Eye (tissue), 1 donor: ENCODE measurements at regions not wholly inside any gene's neighbourhood (a gene's known extent, or its start where the extent isn't known, plus 50 kb on each side); places are given as distances from the start of the nearest gene placed in this dataset.
"Not testable (repeated sequence)": the region's sequence is repeated elsewhere in the genome, so short reads cannot be mapped to it uniquely, and the experiment has no call there.

Source experiments
- DNase-seq: peaks from one replicate; pipeline ENCODE4 v3.0.0-alpha.2; 2015

DNA sequence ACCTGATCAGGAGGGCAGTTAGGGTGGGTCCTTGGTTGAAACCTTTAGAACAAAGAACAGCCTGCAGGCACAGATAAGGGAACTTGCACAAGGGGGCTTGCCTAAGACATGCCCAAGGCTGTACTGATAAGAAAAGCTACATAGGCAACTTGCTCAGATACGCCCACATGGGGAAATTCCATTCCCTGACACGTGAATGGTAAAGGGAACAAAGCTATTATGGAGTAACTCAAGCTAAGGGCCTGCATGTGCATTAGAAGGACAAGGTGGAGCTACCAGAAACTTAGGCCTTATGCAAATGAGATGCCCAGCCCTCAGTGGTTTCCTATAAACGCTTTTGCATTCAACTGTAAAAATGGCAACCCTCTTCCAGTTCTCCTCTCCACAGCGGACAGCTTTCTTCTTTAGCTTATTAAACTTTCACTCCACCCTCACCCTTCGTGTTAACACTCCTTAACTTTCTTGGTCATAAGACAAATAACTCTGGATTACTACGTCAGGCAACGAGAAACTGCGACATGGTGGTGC is 1192.1 kb upstream of the CELF2 start:
- DNase-seq, result no peak

DNA sequence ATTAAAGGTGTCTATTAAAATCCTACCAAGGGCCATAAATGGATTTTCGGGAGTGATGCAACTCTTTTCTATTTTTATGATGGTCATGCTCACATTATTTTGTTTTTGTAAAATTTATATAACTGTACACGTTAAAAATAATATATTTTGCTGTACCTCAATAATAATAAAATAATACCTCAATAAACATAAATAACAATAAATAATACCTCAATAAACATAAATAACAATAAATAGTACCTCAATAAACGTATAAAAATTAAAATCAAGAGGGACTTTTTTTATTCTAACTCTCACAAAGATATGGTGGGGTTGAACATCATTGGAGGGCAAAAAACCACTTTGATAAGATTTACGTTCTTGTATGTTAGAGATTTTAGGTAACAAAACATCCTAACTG is 1189.6 kb upstream of the CELF2 start:
- DNase-seq, result no peak

DNA sequence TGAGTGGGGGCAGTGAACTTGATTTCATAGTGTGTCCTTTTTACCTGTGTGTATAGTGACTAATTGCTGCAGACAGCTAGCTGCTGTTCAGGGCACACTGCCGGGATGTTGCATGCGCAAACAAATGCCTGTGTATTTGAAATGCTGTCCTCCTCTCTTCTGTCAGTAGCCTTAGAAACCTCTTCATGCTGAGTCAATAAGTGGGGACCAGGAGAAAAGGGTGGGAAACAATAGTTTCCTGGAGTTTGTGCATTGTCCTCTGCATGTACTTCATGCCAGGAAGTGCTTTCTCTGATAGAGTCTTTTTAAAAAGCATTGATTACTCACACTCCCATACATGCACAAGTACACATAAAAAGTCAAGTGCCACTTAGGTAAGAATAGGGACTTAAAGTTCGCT is 1183.7 kb upstream of the CELF2 start:
- DNase-seq, result no peak

DNA sequence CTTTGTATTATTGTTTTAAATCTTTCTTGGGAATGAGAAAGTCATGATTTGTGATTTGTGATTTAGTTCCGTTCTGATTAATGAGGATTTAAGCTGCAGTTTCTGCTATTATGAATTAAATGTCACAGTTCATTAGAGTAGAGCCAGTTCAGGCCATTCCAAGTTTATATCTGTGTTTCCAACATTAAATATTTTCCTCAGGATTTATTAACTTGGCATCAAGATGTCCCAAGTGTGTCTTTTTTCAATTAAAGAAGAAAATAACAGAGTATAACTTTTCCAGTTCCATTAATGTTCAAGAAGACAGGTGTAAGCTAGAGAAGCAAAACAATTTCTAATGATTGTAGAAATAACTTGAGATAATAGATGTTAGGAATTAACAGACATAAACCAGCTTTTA is 1183.2 kb upstream of the CELF2 start:
- no peak for DNase-seq

DNA sequence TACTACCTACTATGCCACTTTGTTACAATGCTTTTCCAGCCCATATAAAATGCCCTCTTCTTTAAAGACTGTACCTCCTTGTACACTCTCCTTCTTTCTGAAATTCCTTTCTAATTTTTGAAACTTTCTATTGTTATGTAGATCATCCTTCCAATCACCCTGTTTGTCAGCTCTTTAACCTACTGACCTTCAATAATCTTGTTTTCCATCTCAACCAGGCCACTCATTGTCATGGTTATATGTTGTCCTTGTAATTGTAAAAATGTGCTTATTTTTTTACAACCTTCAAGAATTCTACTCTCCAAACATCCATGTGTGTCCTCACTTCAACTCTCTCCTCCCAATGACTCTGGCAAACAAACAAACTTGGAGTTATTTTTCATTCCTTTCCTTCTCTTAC is 1172.6 kb upstream of the CELF2 start:
- no peak for DNase-seq

DNA sequence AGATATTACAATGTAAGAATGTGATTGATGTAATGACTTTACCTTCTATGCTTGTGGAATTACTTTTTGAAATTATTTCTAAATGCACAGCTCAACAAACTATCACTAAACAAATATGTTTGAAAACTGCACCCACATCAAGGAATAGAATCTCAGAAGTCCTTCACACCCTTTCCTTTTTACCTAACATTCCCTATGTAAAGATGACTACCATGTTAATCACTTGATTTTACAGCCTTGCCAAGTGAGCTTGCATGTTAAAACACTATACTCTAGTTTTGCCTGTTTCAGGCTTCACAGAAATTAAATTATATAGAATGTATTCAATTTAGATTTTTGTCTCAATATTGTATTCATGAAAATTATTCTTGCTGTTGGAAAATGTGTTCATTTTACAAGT is 1169.4 kb upstream of the CELF2 start:
- DNase-seq, result no peak

DNA sequence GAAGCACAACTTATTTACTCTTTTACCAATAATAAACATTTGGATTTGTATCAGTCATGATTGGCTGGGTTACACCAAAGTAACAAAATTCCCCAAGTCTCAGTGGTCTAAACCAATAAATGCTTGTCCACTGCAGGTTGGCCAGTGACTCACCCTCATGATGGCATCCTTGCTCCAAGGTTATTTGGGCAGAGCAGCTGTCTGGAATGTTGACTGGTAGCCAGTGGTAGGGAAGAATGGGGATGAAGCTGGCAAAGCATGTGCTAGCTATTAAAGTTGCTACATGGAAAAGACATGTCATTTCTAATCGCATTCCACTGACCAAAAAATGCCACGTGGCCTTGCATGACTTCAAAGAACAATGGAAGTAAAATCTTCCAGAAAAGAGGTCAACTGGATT is 1168.7 kb upstream of the CELF2 start:
- DNase-seq, result no peak

DNA sequence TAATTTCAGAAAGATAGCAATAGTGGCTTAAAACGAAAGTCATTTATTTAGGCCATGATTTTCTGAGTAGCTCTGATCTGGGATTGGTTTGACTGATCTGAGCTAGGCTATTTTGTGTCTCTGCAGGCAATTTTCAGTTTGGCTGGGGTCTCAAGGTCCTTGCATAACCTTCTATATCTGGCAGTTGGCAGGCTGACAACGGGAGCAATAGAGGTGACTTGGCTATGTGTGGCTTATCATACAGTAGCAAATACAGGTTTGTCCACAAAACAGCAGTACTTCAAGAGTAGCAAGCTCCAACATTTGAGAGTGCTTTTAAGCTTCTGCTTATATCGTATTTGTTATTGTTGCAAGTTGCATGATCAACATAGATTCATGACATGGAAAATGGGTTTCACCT is 1167.3 kb upstream of the CELF2 start:
- no peak for DNase-seq

DNA sequence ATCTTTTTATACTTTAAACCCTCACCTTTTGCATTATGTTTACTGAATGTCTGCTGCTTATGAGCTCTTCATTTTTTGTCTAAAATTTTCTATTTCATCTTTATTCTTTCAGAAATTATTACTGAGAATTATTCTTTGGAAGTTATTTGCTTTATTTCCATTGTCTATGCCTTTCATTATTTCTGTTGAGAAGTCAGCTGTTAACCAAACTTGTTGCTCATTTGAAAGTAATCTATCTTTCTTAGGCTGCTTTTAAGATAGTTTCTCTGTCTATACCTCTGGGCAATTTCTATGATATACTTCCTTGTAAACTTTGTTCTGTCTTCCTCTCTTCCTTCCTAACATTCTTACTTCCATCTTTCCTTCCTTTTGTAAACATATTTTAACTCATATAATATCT is 1165.9 kb upstream of the CELF2 start:
- no peak for DNase-seq

DNA sequence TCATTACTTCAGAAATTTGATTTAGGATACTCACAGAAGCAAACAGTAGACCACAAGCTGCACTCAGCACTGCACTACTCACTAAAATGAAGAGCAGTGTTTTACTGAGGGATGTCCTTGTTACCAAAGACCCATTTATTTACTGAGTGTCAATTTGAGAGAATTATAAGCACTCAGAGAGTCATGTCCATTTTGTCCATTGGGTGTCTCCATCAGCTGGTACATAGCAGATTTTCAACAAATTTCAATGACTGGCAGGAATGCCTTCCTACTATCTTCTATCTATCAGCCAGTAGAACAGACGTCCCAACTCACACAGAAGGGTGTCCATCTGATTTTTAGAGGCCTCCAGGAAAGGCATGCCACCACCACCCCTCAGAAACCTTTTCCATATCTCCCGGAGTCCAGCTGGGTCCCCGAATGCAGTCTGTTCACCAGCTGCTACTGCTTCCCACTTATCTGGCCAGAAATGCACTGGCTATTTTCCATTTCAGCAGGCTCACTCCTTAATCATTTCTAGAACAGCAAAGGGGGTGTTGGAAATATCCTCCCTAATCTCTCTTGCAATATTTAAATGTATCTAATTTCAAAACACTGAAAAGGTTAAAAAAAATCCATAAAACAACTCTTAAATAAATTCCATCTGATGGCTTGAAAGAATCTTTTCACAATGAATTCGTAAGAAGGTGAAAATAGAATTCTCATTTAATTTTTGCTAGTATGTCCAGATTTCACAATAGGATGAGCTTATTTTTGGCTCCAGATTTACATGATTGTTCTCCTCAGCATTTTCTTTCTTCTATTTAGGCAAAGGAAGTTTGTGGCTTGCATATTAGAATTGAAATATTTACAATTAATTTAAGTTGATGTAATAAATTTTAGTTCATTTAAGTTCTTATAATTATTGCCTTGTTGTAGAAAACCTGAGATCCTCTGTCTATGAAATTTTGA is 1164.0 kb upstream of the CELF2 start:
- peak; percentile 11 for DNase-seq

DNA sequence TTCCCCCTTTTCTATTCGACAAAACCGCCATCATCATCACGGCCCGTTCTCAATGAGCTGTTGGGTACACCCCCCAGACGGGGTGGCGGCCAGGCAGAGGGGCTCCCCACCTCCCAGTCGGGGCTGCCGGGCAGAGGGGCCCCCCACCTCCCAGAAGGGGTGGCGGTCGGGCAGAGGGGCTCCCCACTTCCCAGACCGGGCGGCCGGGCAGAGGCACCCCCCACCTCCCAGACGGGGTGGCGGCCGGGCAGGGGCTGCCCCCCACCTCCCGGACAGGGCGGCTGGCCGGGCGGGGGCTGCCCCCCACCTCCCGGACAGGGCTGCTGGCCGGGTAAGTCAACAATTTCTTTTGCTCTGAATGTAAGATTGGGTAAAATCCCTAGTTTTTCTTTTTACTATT is 1162.2 kb upstream of the CELF2 start:
- DNase-seq, result not testable (repeated sequence)

DNA sequence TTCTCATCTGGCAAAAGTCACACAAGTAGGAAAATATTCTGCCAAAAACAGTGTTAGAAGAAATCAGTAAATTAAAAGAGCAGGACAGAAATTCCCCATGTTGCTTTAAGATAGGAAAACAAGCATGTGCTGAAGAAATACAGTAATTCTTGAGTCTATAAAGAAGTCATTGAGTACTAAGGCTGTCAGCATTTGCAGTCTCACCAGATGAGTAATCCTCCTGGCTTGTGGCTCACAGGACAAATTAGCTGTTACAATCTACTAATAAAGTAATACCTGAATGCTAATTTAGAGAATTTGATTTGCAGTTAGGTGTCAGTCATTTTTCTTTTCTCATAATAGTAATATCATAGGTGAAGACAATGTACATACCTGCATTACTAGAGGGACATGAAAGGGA is 1158.9 kb upstream of the CELF2 start:
- DNase-seq, result no peak

DNA sequence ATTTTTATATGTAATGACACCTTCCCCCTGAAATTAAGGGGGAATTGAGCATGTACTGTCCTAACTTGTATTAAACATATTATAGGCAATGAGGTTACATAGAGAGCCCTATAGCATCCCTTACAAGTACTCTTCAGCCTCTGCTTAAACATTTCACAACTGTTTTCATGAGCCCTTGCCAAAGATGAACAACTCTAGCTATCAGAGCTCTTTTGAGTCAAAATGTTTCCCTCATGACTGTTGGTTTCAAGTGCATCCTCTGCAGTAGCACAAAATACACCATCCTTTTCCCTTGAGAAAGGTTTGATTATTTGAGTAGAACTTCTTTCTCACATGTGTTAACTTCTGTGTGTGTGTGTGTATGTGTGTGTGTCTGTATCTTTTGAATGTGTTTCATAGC is 1157.6 kb upstream of the CELF2 start:
- DNase-seq, result no peak

DNA sequence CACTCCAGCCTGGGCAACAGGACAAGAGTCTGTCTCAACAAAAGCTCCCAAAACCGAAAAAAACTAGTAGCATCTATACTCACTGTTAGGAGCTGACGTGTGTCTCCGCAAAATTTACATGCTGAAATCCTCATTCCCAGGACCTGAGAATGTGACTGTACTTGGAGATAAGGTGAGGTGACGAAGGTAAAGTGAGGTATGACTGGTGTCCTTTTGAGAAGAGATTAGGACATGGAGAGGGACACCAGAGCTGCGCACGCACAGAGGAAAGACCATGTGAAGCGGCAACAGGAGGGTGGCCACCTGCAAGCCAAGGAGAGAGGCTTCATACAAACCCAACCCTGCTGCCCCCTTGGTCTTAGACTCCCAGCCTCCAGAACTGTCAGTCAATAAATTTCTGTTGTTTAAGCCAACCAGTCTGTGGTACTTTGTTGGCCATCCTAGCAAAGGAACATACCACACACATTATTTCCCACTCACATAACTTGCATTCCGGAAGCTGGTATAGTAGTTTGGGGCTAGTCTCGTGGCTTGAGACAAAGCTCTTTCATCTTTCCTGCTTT is 1154.0 kb upstream of the CELF2 start:
- DNase-seq, result no peak

DNA sequence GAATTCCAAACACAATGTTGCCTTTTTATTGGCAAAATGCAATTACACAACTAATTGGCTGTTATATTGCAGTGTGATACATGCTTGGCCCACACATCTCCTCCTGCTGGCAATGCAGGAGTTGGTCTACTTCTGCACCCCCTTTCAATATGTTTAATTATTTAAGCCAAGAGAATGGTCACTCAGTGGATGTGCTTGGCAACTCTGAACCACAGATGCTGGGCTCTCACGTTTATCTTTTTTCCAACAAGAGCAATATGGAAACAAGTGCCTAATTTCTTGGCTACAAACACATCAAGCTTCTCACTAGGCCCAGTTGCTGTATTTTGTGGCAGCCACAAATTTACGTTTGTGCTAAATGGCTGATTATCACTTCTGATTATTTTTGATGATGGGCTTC is 1149.2 kb upstream of the CELF2 start:
- DNase-seq, result no peak

DNA sequence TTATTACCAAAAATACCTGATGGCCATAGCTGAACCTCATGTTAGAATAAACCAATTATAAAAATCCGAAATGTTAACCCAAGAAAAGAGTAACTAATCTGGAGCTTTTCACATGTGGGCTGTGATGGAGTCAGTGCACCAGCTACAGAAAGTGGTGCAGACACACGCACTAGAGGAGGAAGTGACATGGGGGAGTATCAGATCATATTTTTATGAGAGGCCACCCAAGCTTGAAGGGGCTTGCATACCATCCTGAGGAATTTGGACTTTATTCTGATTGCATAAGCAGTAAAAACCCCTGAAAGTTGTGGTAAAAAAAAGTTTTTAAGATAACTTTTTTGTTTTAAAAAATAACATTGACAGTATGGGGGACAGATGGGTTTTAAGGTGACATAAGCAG is 1148.5 kb upstream of the CELF2 start:
- DNase-seq, result no peak

DNA sequence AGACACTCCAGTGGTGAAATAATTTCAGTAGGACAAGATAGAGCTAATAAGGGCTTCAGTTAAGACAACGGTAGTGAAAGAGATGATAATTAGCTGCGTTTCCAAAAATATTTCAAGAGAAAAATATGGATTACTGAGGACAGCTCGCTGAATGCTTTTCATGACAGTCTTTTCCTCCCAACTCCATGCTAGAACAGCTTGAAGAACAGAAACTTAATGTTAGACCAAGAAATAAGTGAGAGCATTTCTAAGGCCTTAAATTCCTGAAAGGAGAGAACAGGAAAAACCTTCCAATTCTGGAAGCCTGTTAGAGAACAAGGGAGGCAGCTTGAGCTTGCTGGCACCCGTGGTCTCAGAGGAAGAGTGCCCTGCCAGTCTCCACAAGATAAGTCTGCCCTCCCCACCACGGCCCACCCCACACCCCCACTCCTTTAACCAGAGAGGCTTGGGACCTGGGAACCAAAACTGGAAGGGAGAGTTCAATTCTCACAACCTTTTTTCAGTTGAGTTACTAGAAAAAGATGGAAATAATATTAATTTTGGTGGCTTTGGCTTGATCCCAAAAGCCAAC is 1148.0 kb upstream of the CELF2 start:
- DNase-seq, result no peak

DNA sequence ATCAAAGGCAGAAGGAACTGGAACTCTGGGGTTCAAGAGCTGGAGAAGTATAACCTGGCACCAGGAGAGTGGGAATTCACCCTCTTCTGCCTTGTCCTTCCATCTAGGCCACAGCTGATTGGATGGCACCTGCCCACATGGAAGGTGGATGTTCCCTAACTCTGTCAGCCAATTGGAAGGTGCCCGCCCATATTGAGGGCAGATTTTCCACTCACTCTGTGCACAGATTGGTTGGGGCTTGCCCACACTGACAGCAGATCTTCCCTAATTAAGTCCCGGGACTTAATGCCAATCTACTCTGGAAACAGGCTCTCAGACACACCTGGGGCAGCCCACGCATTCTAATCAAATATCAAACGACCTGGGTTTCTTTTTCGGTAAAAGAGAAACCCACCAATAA is 1142.3 kb upstream of the CELF2 start:
- no peak for DNase-seq

DNA sequence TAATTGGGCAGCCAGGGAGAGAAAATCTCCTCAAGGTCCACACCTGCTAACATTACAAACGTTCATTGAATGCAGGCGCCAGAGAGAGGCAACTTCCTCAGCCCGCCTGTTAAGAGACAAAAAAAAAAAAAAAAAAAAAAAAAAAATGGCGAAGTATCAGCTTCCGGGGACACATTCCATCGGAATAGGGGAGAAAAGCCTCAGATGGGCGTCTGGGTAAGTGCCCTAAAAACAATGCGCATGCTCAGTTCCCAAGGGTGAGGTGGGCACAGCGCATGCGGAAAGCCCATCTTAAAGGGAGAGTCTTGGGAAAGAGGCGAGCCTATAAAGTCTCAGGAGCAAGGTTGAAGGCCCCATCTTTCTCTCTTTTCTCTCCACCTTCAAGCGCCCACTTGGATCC is 1139.7 kb upstream of the CELF2 start:
- no peak for DNase-seq

DNA sequence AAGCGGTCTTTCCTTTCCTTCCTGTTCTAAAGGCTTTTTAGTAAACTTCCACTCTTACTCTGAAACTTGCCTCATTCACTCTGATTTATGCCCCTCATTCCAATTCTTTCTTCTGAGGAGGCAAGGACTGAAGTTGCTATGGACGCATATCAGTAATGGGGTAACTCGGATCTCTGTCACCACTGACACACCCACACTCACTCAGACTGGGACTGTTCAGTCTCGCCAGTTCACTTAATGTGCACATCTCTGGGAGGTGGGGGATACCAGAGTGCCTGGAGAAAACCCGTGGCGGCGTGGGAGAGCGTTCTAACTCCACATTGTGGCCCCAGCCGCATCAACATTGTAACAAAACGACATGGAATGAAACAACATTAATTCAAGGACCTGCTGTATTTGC is 1139.3 kb upstream of the CELF2 start:
- DNase-seq, result no peak

DNA sequence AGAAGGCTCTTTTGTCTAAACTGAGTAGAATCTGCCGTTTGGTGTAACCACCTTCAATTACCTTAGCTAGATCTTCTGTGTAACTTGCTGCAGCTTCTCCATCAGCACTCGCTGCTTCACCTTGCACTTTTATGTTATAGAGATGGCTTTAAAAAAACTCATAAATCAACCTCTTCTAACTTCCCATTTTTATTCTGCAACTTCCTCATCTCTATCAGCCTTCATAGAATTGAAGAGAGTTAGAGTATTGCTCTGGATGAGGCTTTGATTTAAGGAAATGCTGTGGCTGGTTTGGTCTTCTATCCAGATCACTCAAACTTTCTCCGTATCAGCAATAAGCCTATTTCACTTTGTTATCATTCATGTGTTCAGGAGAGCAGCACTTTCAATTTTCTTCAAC is 1131.9 kb upstream of the CELF2 start:
- DNase-seq, result no peak

DNA sequence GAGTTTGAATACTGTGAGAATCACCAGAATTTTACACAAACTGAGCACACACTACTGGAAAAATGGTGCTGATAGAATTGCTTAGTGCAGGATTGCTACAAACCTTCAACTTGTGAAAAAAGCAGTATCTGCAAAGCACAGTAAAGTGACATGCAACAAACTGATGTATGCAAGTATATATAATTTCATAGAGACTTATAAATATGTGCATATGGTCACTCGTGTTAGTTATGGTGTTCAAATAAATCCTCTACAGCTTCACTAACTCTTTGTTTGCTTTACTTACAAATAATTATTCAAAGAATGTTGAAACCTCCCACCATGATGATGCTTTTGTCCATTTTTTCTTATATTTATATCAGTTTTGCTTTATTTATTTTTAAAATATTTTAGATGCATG is 1130.9 kb upstream of the CELF2 start:
- DNase-seq, result no peak

DNA sequence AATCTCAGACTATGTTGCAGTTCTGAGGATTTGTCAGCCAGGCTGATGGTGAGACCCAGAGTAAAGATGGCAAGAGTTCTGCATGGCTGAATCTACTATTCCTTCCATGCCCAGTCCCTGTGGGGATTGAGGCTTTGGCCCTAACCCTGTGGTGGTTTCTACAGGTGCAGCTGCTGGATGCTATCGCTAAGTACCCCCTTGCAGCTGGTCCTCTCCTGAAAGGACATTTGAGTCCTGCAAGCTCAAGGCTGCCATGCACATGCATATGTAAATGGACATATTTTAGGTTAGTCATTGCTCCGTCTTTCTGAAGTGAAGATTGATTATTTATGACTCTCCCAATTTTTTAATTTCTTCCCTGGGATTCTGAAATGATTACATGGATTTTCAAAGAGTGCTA is 1122.2 kb upstream of the CELF2 start:
- peak; percentile 28 for DNase-seq

DNA sequence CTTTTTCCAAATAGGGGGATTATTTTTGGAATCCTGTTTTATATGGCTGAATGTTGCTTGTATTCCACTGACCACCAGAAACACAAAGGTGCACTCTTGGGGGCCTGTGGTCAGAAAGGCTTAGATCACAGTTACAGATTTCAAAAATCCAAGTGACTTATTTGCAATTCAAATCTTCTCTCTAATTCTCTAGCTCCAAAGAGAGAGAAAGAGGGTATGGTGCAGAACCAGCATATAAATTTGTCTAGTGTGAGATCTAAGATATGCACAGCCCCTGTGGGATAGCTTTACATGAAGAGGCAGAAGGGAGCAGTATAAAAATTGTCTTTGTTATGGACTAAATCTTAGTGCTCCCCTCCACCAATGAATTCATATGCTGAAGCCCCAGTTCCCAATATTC is 1121.7 kb upstream of the CELF2 start:
- no peak for DNase-seq
